KMS-11 (cell line): ENCODE measurements at regions not wholly inside any gene's neighbourhood (a gene's known extent, or its start where the extent isn't known, plus 50 kb on each side); places are given as distances from the start of the nearest gene placed in this dataset.

Source experiments
- H2AFZ ChIP-seq: fragments of 200-600 bp; sonication (generic); 2 replicates; pipeline ENCODE4 v1.6.1; 2016; ENCODE audit warnings: antibody characterized with exemption, mixed run types, low read depth
- H3K27ac ChIP-seq: fragments of 200-600 bp; sonication (generic); 2 replicates; pipeline ENCODE4 v1.6.1; 2016; ENCODE audit warnings: mild to moderate bottlenecking, mixed run types
- H3K27me3 ChIP-seq: fragments of 200-600 bp; sonication (generic); 2 replicates; pipeline ENCODE4 v1.6.1; 2017; ENCODE audit warnings: mild to moderate bottlenecking, low read depth, mixed run types, moderate library complexity; ENCODE audit not compliant: insufficient read depth
- H3K36me3 ChIP-seq: fragments of 200-600 bp; sonication (generic); 2 replicates; pipeline ENCODE4 v1.6.1; 2017; ENCODE audit warnings: mild to moderate bottlenecking, mixed run types; ENCODE audit not compliant: insufficient read depth
- H3K4me1 ChIP-seq: fragments of 200-600 bp; sonication (generic); 2 replicates; pipeline ENCODE4 v1.6.1; 2016; ENCODE audit warnings: mild to moderate bottlenecking, low read depth, mixed run types; ENCODE audit not compliant: poor library complexity, severe bottlenecking
- H3K4me2 ChIP-seq: fragments of 200-600 bp; sonication (generic); 2 replicates; pipeline ENCODE4 v1.7.0; 2016; ENCODE audit warnings: mild to moderate bottlenecking, mixed run types
- H3K4me3 ChIP-seq: fragments of 200-600 bp; sonication (generic); IDR thresholded peaks from 2 replicates; pipeline ENCODE4 v1.6.1; 2017; ENCODE audit warnings: low read depth, low read length, mixed read lengths; ENCODE audit not compliant: insufficient read depth
- H3K79me2 ChIP-seq: fragments of 200-600 bp; sonication (generic); 2 replicates; pipeline ENCODE4 v1.6.1; 2016; ENCODE audit warnings: low read depth, mixed run types; ENCODE audit not compliant: insufficient read depth
- H3K9ac ChIP-seq: fragments of 200-600 bp; sonication (generic); 2 replicates; pipeline ENCODE4 v1.6.1; 2016; ENCODE audit warnings: mild to moderate bottlenecking, mixed run types
- H4K20me1 ChIP-seq: fragments of 200-600 bp; sonication (generic); 2 replicates; pipeline ENCODE4 v1.6.1; 2016; ENCODE audit warnings: mild to moderate bottlenecking, mixed run types; ENCODE audit not compliant: insufficient read depth
- CTCF ChIP-seq: fragments of 200-600 bp; sonication (generic); conservative IDR thresholded peaks from 2 replicates; pipeline ENCODE4 v1.6.1; 2017; ENCODE audit warnings: low read depth, mild to moderate bottlenecking, antibody characterized with exemption, low read length, moderate library complexity, mixed read lengths

GRCh38 chr11:134890446-134890845 lies 478.4 kb upstream of the B3GAT1 start:
- no peaks in the 10 kb centered on the region for H3K27me3 ChIP-seq

GRCh38 chr11:134889832-134890231 lies 477.8 kb upstream of the B3GAT1 start:
- no peak overlapping the region for H2AFZ ChIP-seq
- TF ChIP-seq CTCF, result no peak
- no peak overlapping the region for H3K9ac ChIP-seq
- H3K4me3 ChIP-seq, result no peak overlapping the region
- H3K4me1 ChIP-seq, result no peaks in the 10 kb centered on the region
- H3K36me3 ChIP-seq, result no peaks in the 10 kb centered on the region
- no peaks in the 10 kb centered on the region for H3K27me3 ChIP-seq
- H4K20me1 ChIP-seq, result no peaks in the 10 kb centered on the region
- H3K4me2 ChIP-seq, result no peak overlapping the region
- no peak overlapping the region for H3K27ac ChIP-seq
- no peaks in the 10 kb centered on the region for H3K79me2 ChIP-seq

More at GRCh38 chr11:134890446-134890845, 478.4 kb upstream of the B3GAT1 start:
- H4K20me1 ChIP-seq, result no peaks in the 10 kb centered on the region
- no peak overlapping the region for H2AFZ ChIP-seq
- no peaks in the 10 kb centered on the region for H3K36me3 ChIP-seq
- no peaks in the 10 kb centered on the region for H3K4me1 ChIP-seq
- no peak overlapping the region for H3K4me3 ChIP-seq
- no peak for TF ChIP-seq CTCF
- H3K27ac ChIP-seq, result no peak overlapping the region
- no peak overlapping the region for H3K9ac ChIP-seq
- no peak overlapping the region for H3K4me2 ChIP-seq
- H3K79me2 ChIP-seq, result no peaks in the 10 kb centered on the region

- Histone ChIP-seq H3K4me2 (no peak overlapping the region), H3K4me3 (no peak overlapping the region), H2AFZ (no peak overlapping the region), H3K36me3 (no peaks in the 10 kb centered on the region), H4K20me1 (no peaks in the 10 kb centered on the region), H3K4me1 (no peaks in the 10 kb centered on the region), H3K9ac (no peak overlapping the region), H3K27me3 (no peaks in the 10 kb centered on the region), H3K27ac (no peak overlapping the region), H3K79me2 (no peaks in the 10 kb centered on the region)
- no peak for TF ChIP-seq CTCF
These were observed 476.8 kb upstream of the B3GAT1 start for GRCh38 chr11:134888821-134889220.

GRCh38 chr11:134887896-134888295 lies 475.9 kb upstream of the B3GAT1 start:
- Histone ChIP-seq H3K27ac (no peak overlapping the region), H4K20me1 (no peaks in the 10 kb centered on the region), H3K27me3 (no peaks in the 10 kb centered on the region), H2AFZ (no peak overlapping the region), H3K4me3 (no peak overlapping the region), H3K9ac (no peak overlapping the region), H3K79me2 (no peaks in the 10 kb centered on the region), H3K4me2 (no peak overlapping the region), H3K36me3 (no peaks in the 10 kb centered on the region), H3K4me1 (no peaks in the 10 kb centered on the region)
- TF ChIP-seq CTCF, result no peak

- no peak overlapping the region for H3K9ac ChIP-seq
- no peak overlapping the region for H3K27ac ChIP-seq
- no peaks in the 10 kb centered on the region for H3K4me1 ChIP-seq
- no peak overlapping the region for H3K4me3 ChIP-seq
- no peaks in the 10 kb centered on the region for H3K27me3 ChIP-seq
- H4K20me1 ChIP-seq, result no peaks in the 10 kb centered on the region
- TF ChIP-seq CTCF, result no peak
- no peaks in the 10 kb centered on the region for H3K36me3 ChIP-seq
- no peak overlapping the region for H3K4me2 ChIP-seq
- no peaks in the 10 kb centered on the region for H3K79me2 ChIP-seq
- no peak overlapping the region for H2AFZ ChIP-seq
These were observed 471.4 kb upstream of the B3GAT1 start for GRCh38 chr11:134883484-134883883.
